Suprapubic skin (tissue), 3 donors: ENCODE measurements at regions not wholly inside any gene's neighbourhood (a gene's known extent, or its start where the extent isn't known, plus 50 kb on each side); places are given as distances from the start of the nearest gene placed in this dataset.

Experiments used
- CTCF ChIP-seq, 2 donors: fragments of 200-600 bp in 1 of 2; fragments of 450-650 bp in 1 of 2; sonication (generic) in 1 of 2; IDR thresholded peaks; one replicate each; pipeline ENCODE4 v1.5.1; 2016 to 2019; ENCODE audit warnings: antibody characterized with exemption in 2 of 2, mild to moderate bottlenecking in 1 of 2, moderate library complexity in 1 of 2
- EP300 ChIP-seq: sonication (generic); formaldehyde crosslinking; IDR thresholded peaks from one replicate; pipeline ENCODE4 v1.6.1; 2017; ENCODE audit warnings: antibody characterized with exemption

- TF ChIP-seq CTCF (IDR thresholded peaks at IDR 0.05) (no peak), EP300 (no peak)
Measured at GRCh38 chr7:1346851-1347250, 112.4 kb downstream of the MICALL2 start.
